Mesodermal cell (in vitro differentiated cells): ENCODE measurements at regions not wholly inside any gene's neighbourhood (a gene's known extent, or its start where the extent isn't known, plus 50 kb on each side); places are given as distances from the start of the nearest gene placed in this dataset.

Experiments used
- H3K27ac ChIP-seq: 2 replicates; pipeline ENCODE4 v1.7.0; 2013; ENCODE audit warnings: mild to moderate bottlenecking, low read depth, low read length, moderate library complexity; ENCODE audit not compliant: severe bottlenecking
- H3K36me3 ChIP-seq: 2 replicates; pipeline ENCODE4 v1.7.1; 2013; ENCODE audit warnings: mild to moderate bottlenecking, low read length, moderate library complexity; ENCODE audit not compliant: control insufficient read depth, insufficient read depth
- H3K4me1 ChIP-seq: one replicate; pipeline ENCODE4 v1.7.1; 2013; ENCODE audit warnings: mild to moderate bottlenecking, low read length; ENCODE audit not compliant: insufficient read depth, control insufficient read depth, poor library complexity, severe bottlenecking
- H3K4me3 ChIP-seq: 2 replicates; pipeline ENCODE4 v1.7.0; 2013; ENCODE audit warnings: low read length, control low read depth, mild to moderate bottlenecking; ENCODE audit not compliant: insufficient read depth, poor library complexity, severe bottlenecking; ENCODE audit errors: extremely low read depth
- H3K9me3 ChIP-seq: 2 replicates; pipeline ENCODE4 v1.7.1; 2013; ENCODE audit warnings: mild to moderate bottlenecking, low read length, moderate library complexity; ENCODE audit not compliant: control insufficient read depth
- WGBS, 2 experiments: methylation state at CpG; one replicate each; pipeline ENCODE4 v1.1.5; 2013; ENCODE audit warnings: missing lambda C conversion rate in 2 of 2; ENCODE audit not compliant: insufficient coverage in 2 of 2; 5-methylcytosine and 5-hydroxymethylcytosine counted together

DNA sequence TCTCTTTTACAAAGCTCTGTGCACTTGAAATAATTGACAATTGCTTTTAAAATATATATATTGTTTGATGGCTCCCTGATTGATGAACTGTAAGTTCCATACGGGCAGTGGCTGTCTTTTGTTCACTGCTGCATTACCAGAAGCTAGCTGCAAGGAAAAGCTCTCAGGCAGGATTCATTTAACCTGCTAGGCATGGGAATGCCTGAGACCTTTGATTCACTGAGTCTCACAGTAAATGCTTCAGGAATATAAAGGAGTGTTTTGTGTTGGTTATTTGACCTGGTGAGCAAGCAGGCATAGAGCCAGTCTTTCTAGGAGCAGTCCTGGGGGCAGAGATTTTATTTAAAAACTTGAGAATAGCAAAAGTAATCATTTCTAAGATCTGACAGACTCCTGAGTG is 193.2 kb upstream of the ITGA4 start:
- WGBS, 2 experiments: 80% methylated on average over 1 of the region's 1 CpG; no CpG with 5 or more reads in 1 of the 2 experiments

DNA sequence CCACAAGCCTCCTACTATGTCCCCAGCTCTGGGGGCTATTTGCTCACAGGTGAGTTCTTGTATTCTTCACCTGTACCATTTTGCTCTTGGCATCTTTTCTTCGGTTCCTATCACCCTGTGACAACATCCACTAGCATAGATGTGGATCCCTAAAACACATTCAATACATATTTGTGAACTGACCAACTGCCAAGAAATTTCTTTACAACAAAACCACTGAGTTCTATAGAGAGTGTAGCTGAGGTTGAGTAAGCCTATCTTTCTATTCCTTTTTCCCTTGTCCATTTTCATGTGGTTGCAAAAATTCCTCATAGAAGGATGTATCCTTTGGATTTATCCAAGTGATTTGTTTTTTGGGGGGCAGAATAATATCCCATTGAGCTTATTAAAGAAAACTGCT is 192.7 kb upstream of the ITGA4 start:
- H3K4me1 ChIP-seq: no peaks in the 10 kb centered on the region
- no peak overlapping the region for H3K4me3 ChIP-seq
- no peak overlapping the region for H3K27ac ChIP-seq
- H3K9me3 ChIP-seq: no peaks in the 10 kb centered on the region
- WGBS, 2 experiments: 100% methylated on average over 1 of the region's 1 CpG; no CpG with 5 or more reads in 1 of the 2 experiments
- H3K36me3 ChIP-seq: no peaks in the 10 kb centered on the region

More for the DNA sequence above, 193.2 kb upstream of the ITGA4 start:
- Histone ChIP-seq H3K36me3 (no peaks in the 10 kb centered on the region), H3K27ac (no peak overlapping the region), H3K9me3 (no peaks in the 10 kb centered on the region), H3K4me3 (no peak overlapping the region), H3K4me1 (no peaks in the 10 kb centered on the region)

DNA sequence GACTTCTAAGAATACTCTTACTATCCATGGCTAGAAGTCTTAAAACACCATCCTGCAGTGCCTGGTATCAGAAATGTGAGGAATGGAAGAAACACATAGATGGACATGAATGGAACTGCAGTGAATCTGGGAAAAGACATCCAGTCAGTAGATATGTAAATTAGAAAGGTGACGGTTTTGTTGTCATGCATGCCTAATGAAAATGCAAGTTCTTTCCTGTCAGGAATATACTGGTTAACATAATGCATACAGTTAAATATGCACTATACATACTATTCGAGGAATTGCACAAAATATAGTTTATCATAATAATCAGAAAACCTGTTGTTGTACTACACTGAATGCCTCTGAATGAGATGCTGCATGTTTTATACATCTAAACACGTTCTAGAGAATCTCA is 190.6 kb upstream of the ITGA4 start:
- Histone ChIP-seq H3K36me3 (no peaks in the 10 kb centered on the region), H3K4me1 (no peaks in the 10 kb centered on the region), H3K27ac (no peak overlapping the region), H3K4me3 (no peak overlapping the region), H3K9me3 (no peaks in the 10 kb centered on the region)
- no CpG with 5 or more reads among the region's 3 CpGs for WGBS, 2 experiments

DNA sequence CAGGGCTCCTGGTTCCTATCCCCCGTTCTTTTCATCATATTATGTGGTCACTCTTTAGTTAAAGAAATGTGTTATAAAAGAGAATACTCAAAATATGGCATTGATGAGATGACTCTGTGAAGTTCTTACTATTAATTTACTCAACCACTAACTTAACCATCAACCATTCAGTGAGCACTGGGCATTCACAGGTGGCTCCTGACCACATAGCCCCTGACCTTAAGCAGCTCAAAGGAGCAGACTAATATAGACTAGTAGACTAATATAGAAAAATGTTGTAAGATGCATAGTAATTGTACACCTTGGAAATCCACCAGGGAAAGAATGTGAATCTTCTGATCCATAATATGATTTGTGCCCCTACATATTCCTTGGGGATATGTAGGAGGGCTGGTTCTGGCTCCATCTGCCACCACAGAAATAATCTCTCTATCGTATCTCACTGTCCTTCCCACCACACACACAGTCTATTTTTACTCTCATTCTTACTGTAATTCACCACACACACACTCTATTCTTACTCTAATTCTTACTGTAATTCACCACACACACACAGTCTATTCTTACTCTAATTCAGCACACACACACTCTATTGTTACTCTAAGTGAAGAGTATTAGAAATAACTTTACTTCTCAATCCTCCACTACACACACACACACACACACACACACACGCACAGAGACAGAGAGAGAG is 188.9 kb upstream of the ITGA4 start:
- Histone ChIP-seq H3K36me3 (no peaks in the 10 kb centered on the region), H3K4me1 (no peaks in the 10 kb centered on the region), H3K27ac (no peak overlapping the region), H3K9me3 (no peaks in the 10 kb centered on the region), H3K4me3 (no peak overlapping the region)
- 70 to 80% methylated on average over 1 of the region's 3 CpGs for WGBS, 2 experiments

DNA sequence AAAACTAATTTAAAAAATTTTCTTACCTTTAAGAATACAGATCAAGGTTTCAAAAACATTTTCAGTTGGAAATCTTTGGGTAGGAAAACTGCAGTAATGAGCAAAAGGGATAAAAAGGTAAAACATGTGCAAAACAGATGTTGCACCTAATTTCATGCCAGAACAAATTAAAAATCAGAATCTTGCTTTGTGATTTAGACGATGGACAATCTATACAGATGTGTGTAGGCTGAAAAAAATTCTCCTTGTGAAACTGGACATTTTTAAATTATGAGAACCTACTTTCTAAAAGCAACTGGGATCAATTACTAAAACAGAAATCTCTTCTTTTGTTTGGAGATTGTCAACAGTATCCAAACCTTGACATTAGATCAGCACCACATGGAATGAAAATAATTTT is 183.2 kb upstream of the ITGA4 start:
- Histone ChIP-seq H3K36me3 (no peaks in the 10 kb centered on the region), H3K27ac (no peak overlapping the region), H3K4me1 (no peaks in the 10 kb centered on the region), H3K9me3 (no peaks in the 10 kb centered on the region), H3K4me3 (no peak overlapping the region)
- no CpG with 5 or more reads among the region's 1 CpG for WGBS, 2 experiments

DNA sequence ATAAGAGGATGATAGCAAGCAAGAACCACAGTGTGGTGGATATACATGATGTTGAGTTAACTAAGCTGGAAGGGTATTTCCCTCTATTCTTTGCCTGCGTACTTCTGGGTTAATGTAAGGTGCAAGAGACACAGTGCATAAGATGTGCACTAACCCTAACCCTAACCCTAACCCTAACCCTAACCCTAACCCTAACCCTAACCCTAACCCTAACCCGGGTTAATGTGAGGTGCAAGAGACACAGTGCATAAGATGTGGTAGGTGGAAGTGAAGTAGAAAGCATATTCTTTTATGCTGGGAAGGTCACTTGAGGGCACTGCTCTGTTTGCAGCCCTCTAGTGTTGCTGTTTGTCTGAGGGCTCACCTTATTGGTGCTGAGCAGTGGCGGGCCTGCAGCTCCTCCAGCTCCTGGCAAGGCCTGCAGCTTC is 181.5 kb upstream of the ITGA4 start:
- H3K9me3 ChIP-seq: no peaks in the 10 kb centered on the region
- no peak overlapping the region for H3K27ac ChIP-seq
- H3K4me1 ChIP-seq: no peaks in the 10 kb centered on the region
- H3K4me3 ChIP-seq: no peak overlapping the region
- WGBS, 2 experiments: no CpG with 5 or more reads among the region's 3 CpGs
- H3K36me3 ChIP-seq: no peaks in the 10 kb centered on the region

DNA sequence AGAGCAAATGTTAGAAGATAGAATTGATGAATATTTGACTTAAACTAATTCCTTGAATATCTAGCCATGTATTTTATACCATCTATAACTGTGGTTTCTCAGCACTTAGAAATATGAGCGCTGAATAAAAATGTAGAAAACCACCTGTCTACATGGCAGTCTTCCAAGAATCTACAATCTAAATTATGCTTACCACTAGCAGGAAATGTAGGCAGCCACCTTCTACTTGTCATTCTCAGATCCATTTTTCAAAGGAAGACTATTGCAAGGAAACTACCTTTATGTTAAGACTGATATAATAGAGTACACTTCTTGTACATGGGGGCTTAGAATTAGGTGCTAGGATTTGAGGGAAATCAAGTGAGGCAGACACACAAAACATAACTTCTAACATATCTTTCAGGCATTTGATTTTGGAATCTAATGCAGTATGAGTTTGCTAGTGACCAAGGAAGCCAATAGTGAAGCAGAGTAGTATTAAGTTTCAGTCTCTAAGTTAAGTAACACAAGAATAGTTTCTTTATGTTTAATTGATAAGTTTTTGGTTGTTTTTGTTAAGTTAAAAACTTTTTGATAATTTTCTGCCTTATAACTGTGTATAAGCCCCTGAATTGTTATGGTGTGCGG is 175.9 kb upstream of the ITGA4 start:
- Histone ChIP-seq H3K27ac (no peak overlapping the region), H3K4me1 (no peaks in the 10 kb centered on the region), H3K9me3 (no peaks in the 10 kb centered on the region), H3K4me3 (no peak overlapping the region), H3K36me3 (no peaks in the 10 kb centered on the region)
- 86 to 100% methylated on average over 1 of the region's 2 CpGs for WGBS, 2 experiments

DNA sequence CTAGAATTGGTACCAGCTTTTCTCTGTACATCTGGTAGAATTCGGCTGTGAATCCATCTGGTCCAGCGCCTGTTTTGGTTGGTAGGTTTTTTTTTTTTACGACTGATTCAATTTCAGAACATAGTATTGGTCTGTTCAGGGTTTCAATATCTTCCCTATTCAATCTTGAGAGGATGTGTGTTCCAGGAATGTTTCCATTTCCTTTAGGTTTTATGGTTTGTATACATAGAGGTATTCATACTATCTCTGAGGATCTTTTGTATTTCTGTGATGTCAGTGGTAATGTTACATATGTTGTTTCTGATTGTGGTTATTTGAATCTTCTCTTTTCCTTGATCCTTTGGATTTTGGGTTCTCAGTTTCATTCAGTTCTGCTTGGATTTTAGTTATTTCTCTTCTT is 172.1 kb upstream of the ITGA4 start:
- WGBS, 2 experiments: 83 to 100% methylated on average over 1 to 2 of the region's 3 CpGs
- no peaks in the 10 kb centered on the region for H3K36me3 ChIP-seq

DNA sequence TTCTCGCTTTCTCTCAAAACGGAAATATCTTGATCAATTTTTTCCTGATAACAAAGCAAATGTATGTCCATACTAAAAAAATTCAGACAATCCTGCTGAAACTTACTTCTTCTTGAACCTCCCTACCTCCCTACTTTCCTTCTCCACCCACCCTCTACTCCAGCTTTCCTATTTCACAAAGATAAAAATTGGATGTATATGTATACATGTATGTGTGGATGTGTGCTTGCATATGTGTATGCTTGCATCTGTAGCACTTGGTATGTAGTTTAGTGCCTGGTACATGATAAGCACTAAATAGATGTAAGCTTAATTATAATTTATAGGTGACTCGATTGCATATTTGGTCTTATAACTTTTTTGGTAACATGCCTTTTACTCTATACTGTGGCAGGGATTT is 167.5 kb upstream of the ITGA4 start:
- Histone ChIP-seq H3K4me3 (no peak overlapping the region), H3K36me3 (no peaks in the 10 kb centered on the region), H3K9me3 (no peaks in the 10 kb centered on the region), H3K4me1 (no peaks in the 10 kb centered on the region), H3K27ac (no peak overlapping the region)
- 92 to 100% methylated on average over 2 of the region's 3 CpGs for WGBS, 2 experiments

More for the DNA sequence above, 172.1 kb upstream of the ITGA4 start:
- Histone ChIP-seq H3K9me3 (no peaks in the 10 kb centered on the region), H3K27ac (no peak overlapping the region), H3K4me1 (no peaks in the 10 kb centered on the region), H3K4me3 (no peak overlapping the region)

DNA sequence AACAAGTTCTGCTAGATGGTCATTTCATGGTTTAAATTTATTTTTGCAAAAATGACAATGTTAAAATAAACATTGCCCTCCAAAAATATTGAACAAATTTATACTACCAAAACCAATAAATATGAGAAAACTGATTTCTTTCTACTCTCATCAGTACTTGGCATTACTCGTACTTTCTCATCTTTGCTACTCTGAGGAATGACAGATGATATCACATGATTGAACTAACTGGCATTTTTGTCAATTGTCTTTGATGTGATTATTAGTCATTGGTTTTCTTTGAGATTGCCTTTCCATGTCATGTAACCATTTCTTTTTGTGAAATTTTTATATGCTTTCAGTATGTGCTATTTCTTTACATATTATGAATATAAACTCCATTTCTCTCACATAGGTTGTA is 167.0 kb upstream of the ITGA4 start:
- no CpG with 5 or more reads among the region's 1 CpG for WGBS, 2 experiments
- Histone ChIP-seq H3K36me3 (no peaks in the 10 kb centered on the region), H3K27ac (no peak overlapping the region), H3K9me3 (no peaks in the 10 kb centered on the region), H3K4me1 (no peaks in the 10 kb centered on the region), H3K4me3 (no peak overlapping the region)

GRCh38 chr2:181294979-181295378 is 162.2 kb upstream of the ITGA4 start:
- Histone ChIP-seq H3K4me3 (no peak overlapping the region), H3K4me1 (no peaks in the 10 kb centered on the region), H3K36me3 (no peaks in the 10 kb centered on the region), H3K27ac (no peak overlapping the region), H3K9me3 (no peaks in the 10 kb centered on the region)
- WGBS, 2 experiments: 67 to 86% methylated on average over 1 of the region's 1 CpG
